ENCODE measurements at regions not wholly inside any gene's neighbourhood (a gene's known extent, or its start where the extent isn't known, plus 50 kb on each side); places are given as distances from the start of the nearest gene placed in this dataset.

GRCh38 chr21:28325618-28326017, 667.1 kb downstream of the LTN1 start:
- TF ChIP-seq CEBPB (IDR thresholded peaks at IDR 0.05) (peak; percentile 26; the same call in 1 of the 2 replicates), ZBTB7A (IDR thresholded peaks at IDR 0.05; ENCODE audit: low read depth) (no peak), TAF1 (IDR thresholded peaks at IDR 0.05; ENCODE audit: low read depth) (no peak), EP300 (IDR thresholded peaks at IDR 0.05; ENCODE audit: borderline replicate concordance) (peak; percentile 28; the same call in 1 of the 2 replicates), TCF12 (IDR thresholded peaks at IDR 0.05; ENCODE audit: low read depth) (0 out of 2 replicates have a peak, but pooled peaks have one; percentile 34), CREB1 (IDR thresholded peaks at IDR 0.05; ENCODE audit: low read depth) (no peak), EGR1 (IDR thresholded peaks at IDR 0.05) (no peak), YY1 (IDR thresholded peaks at IDR 0.05; ENCODE audit: low read depth) (no peak), RAD21 (IDR thresholded peaks at IDR 0.05; ENCODE audit: low read depth) (no peak), USF1 (IDR thresholded peaks at IDR 0.05) (no peak), NFIC (IDR thresholded peaks at IDR 0.05) (no peak), TEAD4 (IDR thresholded peaks at IDR 0.05) (0 out of 2 replicates have a peak, but pooled peaks have one; percentile 4), FOXM1 (IDR thresholded peaks at IDR 0.05; ENCODE audit: borderline replicate concordance, low read depth) (no peak)
- TF ChIP-seq, protein P1, sequence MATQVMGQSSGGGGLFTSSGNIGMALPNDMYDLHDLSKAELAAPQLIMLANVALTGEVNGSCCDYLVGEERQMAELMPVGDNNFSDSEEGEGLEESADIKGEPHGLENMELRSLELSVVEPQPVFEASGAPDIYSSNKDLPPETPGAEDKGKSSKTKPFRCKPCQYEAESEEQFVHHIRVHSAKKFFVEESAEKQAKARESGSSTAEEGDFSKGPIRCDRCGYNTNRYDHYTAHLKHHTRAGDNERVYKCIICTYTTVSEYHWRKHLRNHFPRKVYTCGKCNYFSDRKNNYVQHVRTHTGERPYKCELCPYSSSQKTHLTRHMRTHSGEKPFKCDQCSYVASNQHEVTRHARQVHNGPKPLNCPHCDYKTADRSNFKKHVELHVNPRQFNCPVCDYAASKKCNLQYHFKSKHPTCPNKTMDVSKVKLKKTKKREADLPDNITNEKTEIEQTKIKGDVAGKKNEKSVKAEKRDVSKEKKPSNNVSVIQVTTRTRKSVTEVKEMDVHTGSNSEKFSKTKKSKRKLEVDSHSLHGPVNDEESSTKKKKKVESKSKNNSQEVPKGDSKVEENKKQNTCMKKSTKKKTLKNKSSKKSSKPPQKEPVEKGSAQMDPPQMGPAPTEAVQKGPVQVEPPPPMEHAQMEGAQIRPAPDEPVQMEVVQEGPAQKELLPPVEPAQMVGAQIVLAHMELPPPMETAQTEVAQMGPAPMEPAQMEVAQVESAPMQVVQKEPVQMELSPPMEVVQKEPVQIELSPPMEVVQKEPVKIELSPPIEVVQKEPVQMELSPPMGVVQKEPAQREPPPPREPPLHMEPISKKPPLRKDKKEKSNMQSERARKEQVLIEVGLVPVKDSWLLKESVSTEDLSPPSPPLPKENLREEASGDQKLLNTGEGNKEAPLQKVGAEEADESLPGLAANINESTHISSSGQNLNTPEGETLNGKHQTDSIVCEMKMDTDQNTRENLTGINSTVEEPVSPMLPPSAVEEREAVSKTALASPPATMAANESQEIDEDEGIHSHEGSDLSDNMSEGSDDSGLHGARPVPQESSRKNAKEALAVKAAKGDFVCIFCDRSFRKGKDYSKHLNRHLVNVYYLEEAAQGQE (IDR thresholded peaks at IDR 0.05; ENCODE audit: low read depth), result no peak
- TF ChIP-seq, protein P2, sequence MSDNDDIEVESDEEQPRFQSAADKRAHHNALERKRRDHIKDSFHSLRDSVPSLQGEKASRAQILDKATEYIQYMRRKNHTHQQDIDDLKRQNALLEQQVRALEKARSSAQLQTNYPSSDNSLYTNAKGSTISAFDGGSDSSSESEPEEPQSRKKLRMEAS (IDR thresholded peaks at IDR 0.05), result no peak

- TF ChIP-seq TAF1 (IDR thresholded peaks at IDR 0.05; ENCODE audit: low read depth) (no peak), FOXM1 (IDR thresholded peaks at IDR 0.05; ENCODE audit: borderline replicate concordance, low read depth) (no peak), CEBPB (IDR thresholded peaks at IDR 0.05) (no peak), EP300 (IDR thresholded peaks at IDR 0.05; ENCODE audit: borderline replicate concordance) (no peak), CREB1 (IDR thresholded peaks at IDR 0.05; ENCODE audit: low read depth) (no peak), TEAD4 (IDR thresholded peaks at IDR 0.05) (no peak), YY1 (IDR thresholded peaks at IDR 0.05; ENCODE audit: low read depth) (no peak), RAD21 (IDR thresholded peaks at IDR 0.05; ENCODE audit: low read depth) (no peak), ZBTB7A (IDR thresholded peaks at IDR 0.05; ENCODE audit: low read depth) (no peak), TCF12 (IDR thresholded peaks at IDR 0.05; ENCODE audit: low read depth) (no peak), USF1 (IDR thresholded peaks at IDR 0.05) (no peak), EGR1 (IDR thresholded peaks at IDR 0.05) (no peak), NFIC (IDR thresholded peaks at IDR 0.05) (no peak)
- TF ChIP-seq, protein P1 (IDR thresholded peaks at IDR 0.05; ENCODE audit: low read depth), result no peak
- TF ChIP-seq, protein P2 (IDR thresholded peaks at IDR 0.05), result no peak
Measured at GRCh38 chr21:28324690-28325089, 668.0 kb downstream of the LTN1 start.

- TF ChIP-seq TAF1 (IDR thresholded peaks at IDR 0.05; ENCODE audit: low read depth), result no peak
- no peak for TF ChIP-seq CREB1 (IDR thresholded peaks at IDR 0.05; ENCODE audit: low read depth)
- TF ChIP-seq, protein P1 (IDR thresholded peaks at IDR 0.05; ENCODE audit: low read depth), result no peak
- no peak for TF ChIP-seq YY1 (IDR thresholded peaks at IDR 0.05; ENCODE audit: low read depth)
- no peak for TF ChIP-seq USF1 (IDR thresholded peaks at IDR 0.05)
- TF ChIP-seq TCF12 (IDR thresholded peaks at IDR 0.05; ENCODE audit: low read depth), result no peak
- TF ChIP-seq TEAD4 (IDR thresholded peaks at IDR 0.05), result no peak
- TF ChIP-seq RAD21 (IDR thresholded peaks at IDR 0.05; ENCODE audit: low read depth), result no peak
- TF ChIP-seq NFIC (IDR thresholded peaks at IDR 0.05), result no peak
- no peak for TF ChIP-seq ZBTB7A (IDR thresholded peaks at IDR 0.05; ENCODE audit: low read depth)
- TF ChIP-seq FOXM1 (IDR thresholded peaks at IDR 0.05; ENCODE audit: borderline replicate concordance, low read depth), result no peak
- TF ChIP-seq EP300 (IDR thresholded peaks at IDR 0.05; ENCODE audit: borderline replicate concordance), result no peak
- TF ChIP-seq EGR1 (IDR thresholded peaks at IDR 0.05), result no peak
- no peak for TF ChIP-seq CEBPB (IDR thresholded peaks at IDR 0.05)
- TF ChIP-seq, protein P2 (IDR thresholded peaks at IDR 0.05), result no peak
Measured at GRCh38 chr21:28317177-28317950, 675.3 kb downstream of the LTN1 start.

All from Ishikawa (cell line).